Stimulated activated naive B cell treated with anti-CD40 and anti-IgM and Interleukin-4, amounts not matched to agents 10 μg/mL and 1 μg/mL and 100 μg/mL, for 72 hours (primary cell): ENCODE measurements at regions not wholly inside any gene's neighbourhood (a gene's known extent, or its start where the extent isn't known, plus 50 kb on each side); places are given as distances from the start of the nearest gene placed in this dataset.
"Not testable (repeated sequence)": the region's sequence is repeated elsewhere in the genome, so short reads cannot be mapped to it uniquely, and the experiment has no call there.

Experiments used
- ATAC-seq, 2 donors: fragments of 150-1000 bp; cut with Tn5 transposase; replicated peaks; 2 replicates each; pipeline ENCODE4 v1.10.0; 2021; ENCODE audit warnings: moderate library complexity in 1 of 2
- DNase-seq: peaks from one replicate; pipeline ENCODE4 v3.0.0; 2021
- H3K27ac Mint-ChIP-seq: one replicate; pipeline ENCODE4 v1.8.0; 2022; ENCODE audit warnings: mild to moderate bottlenecking, mixed read lengths
- H3K27me3 Mint-ChIP-seq, 2 donors: one replicate each; pipeline ENCODE4 v1.8.0; 2022; ENCODE audit warnings: mixed read lengths in 2 of 2
- H3K36me3 Mint-ChIP-seq, 2 donors: one replicate each; pipeline ENCODE4 v1.8.0; 2022; ENCODE audit warnings: mixed read lengths in 2 of 2, mild to moderate bottlenecking in 1 of 2
- H3K4me1 Mint-ChIP-seq, 2 donors: one replicate each; pipeline ENCODE4 v1.8.0; 2022; ENCODE audit warnings: mixed read lengths in 2 of 2, mild to moderate bottlenecking in 1 of 2
- H3K4me3 Mint-ChIP-seq, 2 donors: one replicate each; pipeline ENCODE4 v1.8.0; 2022; ENCODE audit warnings: mild to moderate bottlenecking in 2 of 2, mixed read lengths in 2 of 2, moderate library complexity in 1 of 2
- H3K9me3 Mint-ChIP-seq, 2 donors: one replicate each; pipeline ENCODE4 v1.8.0; 2022; ENCODE audit warnings: mixed read lengths in 2 of 2, mild to moderate bottlenecking in 1 of 2

DNA sequence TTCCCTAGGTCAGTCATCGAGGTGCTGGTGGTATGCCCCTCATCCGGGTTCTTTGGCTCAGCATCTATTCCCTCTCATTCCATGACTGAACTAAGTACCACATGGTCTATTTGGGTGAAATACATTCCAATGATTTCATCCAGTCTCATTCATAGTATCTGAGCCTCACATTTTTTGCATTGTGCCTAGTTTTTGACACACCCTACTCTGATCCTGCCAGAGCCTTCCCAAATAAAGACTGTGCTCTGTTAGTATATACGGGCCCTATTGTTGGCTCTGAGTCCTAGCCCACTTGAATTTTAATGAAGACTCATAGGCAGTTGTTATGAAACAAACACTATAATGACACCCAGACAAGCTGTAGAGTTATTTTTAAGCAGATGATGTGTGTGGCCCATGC is 740.7 kb downstream of the CETN3 start:
- Mint-ChIP-seq H3K36me3 (peaks cover 0 to 10% of the 10 kb centered on the region in 2 donors), H3K27ac (no peak overlapping the region), H3K4me1 (peaks cover 5 to 20% of the 10 kb centered on the region in 2 donors), H3K9me3 (peaks cover 0 to 14% of the 10 kb centered on the region in 2 donors), H3K27me3 (no peaks in the 10 kb centered on the region), H3K4me3 (no peak overlapping the region)
- ATAC-seq (no peak), DNase-seq (no peak)

DNA sequence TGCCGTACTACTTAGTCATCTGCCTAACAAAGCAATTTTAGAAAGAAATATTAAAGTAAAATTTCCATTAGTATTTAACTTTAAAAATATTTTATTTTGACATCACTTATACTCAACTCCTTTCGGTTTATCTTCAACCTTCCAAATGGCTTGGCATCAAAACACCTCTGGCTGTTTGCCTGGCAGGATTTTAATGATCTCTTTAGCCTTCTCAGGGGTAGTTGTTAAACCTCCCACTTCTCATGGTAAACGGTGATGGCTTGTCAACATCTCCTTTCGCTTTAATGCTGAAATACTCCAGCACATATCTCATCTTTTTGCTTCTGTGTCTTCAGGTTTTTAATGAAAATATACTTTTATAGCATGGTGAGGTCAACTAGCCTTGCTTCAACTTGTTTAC is 747.1 kb downstream of the CETN3 start:
- DNase-seq (no peak), ATAC-seq (no peak)
- peaks cover 0 to 4% of the 10 kb centered on the region in 2 donors for H3K4me1 Mint-ChIP-seq
- H3K4me3 Mint-ChIP-seq, result no peak overlapping the region
- H3K27me3 Mint-ChIP-seq, result no peaks in the 10 kb centered on the region
- no peak overlapping the region for H3K27ac Mint-ChIP-seq
- peaks cover 0 to 10% of the 10 kb centered on the region in 2 donors for H3K36me3 Mint-ChIP-seq
- peaks cover 9 to 26% of the 10 kb centered on the region in 2 donors for H3K9me3 Mint-ChIP-seq

DNA sequence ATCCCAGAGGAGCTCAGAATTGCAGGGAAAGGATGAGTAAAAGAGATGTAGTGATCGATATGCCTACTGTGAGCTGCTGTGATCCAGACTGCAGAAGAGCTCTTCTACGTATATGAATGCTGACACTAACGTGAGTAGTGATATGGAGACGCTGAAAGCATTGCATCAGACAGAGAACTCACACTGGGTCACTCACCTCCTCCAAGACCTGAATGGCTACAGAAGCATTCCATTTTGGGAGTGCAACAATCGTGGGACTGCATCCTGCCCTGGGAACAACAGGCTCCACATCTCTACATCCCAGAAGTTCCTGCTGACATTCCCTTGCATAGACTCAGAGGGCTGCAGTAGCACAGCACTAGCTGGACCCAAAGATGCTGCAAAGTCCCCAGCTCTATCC is 755.9 kb upstream of the MEF2C start:
- Mint-ChIP-seq H3K27me3 (no peaks in the 10 kb centered on the region), H3K27ac (no peak overlapping the region)
- no peak for ATAC-seq

DNA sequence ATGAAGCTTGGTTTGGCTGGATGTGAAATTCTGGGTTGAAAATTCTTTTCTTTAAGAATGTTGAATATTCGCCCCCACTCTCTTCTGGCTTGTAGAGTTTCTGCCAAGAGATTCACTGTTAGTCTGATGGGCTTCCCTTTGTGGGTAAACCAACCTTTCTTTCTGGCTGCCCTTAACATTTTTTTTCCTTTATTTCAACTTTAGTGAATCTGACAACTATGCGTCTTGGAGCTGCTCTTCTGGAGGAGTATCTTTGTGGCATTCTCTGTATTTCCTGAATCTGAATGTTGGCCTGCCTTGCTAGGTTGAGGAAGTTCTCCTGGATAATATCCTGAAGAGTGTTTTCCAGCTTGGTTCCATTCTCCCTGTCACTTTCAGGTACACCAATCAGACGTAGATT is 751.2 kb upstream of the MEF2C start:
- not testable (repeated sequence) for DNase-seq, H3K4me1 Mint-ChIP-seq, H3K4me3 Mint-ChIP-seq, H3K27me3 Mint-ChIP-seq, ATAC-seq, H3K27ac Mint-ChIP-seq
- H3K36me3 Mint-ChIP-seq, result peaks cover 8 to 15% of the 10 kb centered on the region in 2 donors
- peaks cover 11 to 30% of the 10 kb centered on the region in 2 donors for H3K9me3 Mint-ChIP-seq

More for the DNA sequence above, 755.9 kb upstream of the MEF2C start:
- Mint-ChIP-seq H3K4me3 (no peak overlapping the region), H3K36me3 (peaks cover 9 to 10% of the 10 kb centered on the region in 2 donors), H3K9me3 (peaks cover 13 to 24% of the 10 kb centered on the region in 2 donors), H3K4me1 (peaks cover 1 to 10% of the 10 kb centered on the region in 2 donors)
- no peak for DNase-seq

DNA sequence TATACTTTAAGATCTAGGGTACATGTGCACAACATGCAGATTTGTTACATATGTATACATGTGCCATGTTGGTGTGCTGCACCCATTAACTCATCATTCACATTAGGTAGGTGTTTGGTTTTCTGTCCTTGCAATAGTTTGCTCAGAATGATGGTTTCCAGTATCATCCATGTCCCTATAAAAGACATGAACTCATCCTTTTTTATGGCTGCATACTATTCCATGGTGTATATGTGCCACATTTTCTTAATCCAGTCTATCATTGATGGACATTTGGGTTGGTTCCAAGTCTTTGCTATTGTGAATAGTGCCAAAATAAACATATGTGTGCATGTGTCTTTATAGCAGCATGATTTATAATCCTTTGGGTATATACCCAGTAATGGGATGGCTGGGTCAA is 747.1 kb upstream of the MEF2C start:
- Mint-ChIP-seq H3K9me3 (peaks cover 7 to 25% of the 10 kb centered on the region in 2 donors), H3K36me3 (peaks cover 9 to 12% of the 10 kb centered on the region in 2 donors)
- ATAC-seq, H3K27ac Mint-ChIP-seq, H3K4me3 Mint-ChIP-seq, DNase-seq, H3K27me3 Mint-ChIP-seq, H3K4me1 Mint-ChIP-seq: not testable (repeated sequence)

- Mint-ChIP-seq H3K27ac (no peak overlapping the region), H3K36me3 (peaks cover 6 to 9% of the 10 kb centered on the region in 2 donors), H3K27me3 (no peaks in the 10 kb centered on the region), H3K4me3 (no peak overlapping the region), H3K4me1 (no peaks in the 10 kb centered on the region), H3K9me3 (peaks cover 7 to 22% of the 10 kb centered on the region in 2 donors)
- no peak for DNase-seq
- no peak for ATAC-seq
These were observed 746.1 kb upstream of the MEF2C start for GRCh38 chr5:89628876-89629635.

- Mint-ChIP-seq H3K4me1 (peaks cover 15 to 19% of the 10 kb centered on the region in 2 donors), H3K9me3 (peaks cover 5 to 6% of the 10 kb centered on the region in 2 donors), H3K27ac (no peak overlapping the region), H3K36me3 (peaks cover 0 to 7% of the 10 kb centered on the region in 2 donors), H3K4me3 (no peak overlapping the region), H3K27me3 (no peaks in the 10 kb centered on the region)
- no peak for ATAC-seq
- no peak for DNase-seq
These were observed 733.0 kb upstream of the MEF2C start for GRCh38 chr5:89615839-89616518.

GRCh38 chr5:89613222-89613956 is 730.4 kb upstream of the MEF2C start:
- Mint-ChIP-seq H3K9me3 (peaks cover 4 to 8% of the 10 kb centered on the region in 2 donors), H3K4me3 (no peak overlapping the region), H3K27ac (peak overlapping the region; percentile 72), H3K27me3 (no peaks in the 10 kb centered on the region), H3K4me1 (peaks cover 15 to 19% of the 10 kb centered on the region in 2 donors), H3K36me3 (peaks cover 0 to 6% of the 10 kb centered on the region in 2 donors)
- ATAC-seq, result peak; percentile 75 to 93
- no peak for DNase-seq

- H3K27ac Mint-ChIP-seq, result peak overlapping the region; percentile 10
- H3K9me3 Mint-ChIP-seq, result peaks cover 4 to 8% of the 10 kb centered on the region in 2 donors
- H3K4me1 Mint-ChIP-seq, result peaks cover 3 to 5% of the 10 kb centered on the region in 2 donors
- no peak overlapping the region for H3K4me3 Mint-ChIP-seq
- DNase-seq (no peak), ATAC-seq (no peak)
- H3K27me3 Mint-ChIP-seq, result no peaks in the 10 kb centered on the region
- H3K36me3 Mint-ChIP-seq, result peaks cover 0 to 6% of the 10 kb centered on the region in 2 donors
These were observed 724.1 kb upstream of the MEF2C start for GRCh38 chr5:89606939-89607534.

- ATAC-seq, result no peak
- H3K27ac Mint-ChIP-seq, result no peak overlapping the region
- no peaks in the 10 kb centered on the region for H3K9me3 Mint-ChIP-seq
- H3K4me1 Mint-ChIP-seq, result peaks cover 1 to 3% of the 10 kb centered on the region in 2 donors
- DNase-seq, result no peak
- no peak overlapping the region for H3K4me3 Mint-ChIP-seq
- no peaks in the 10 kb centered on the region for H3K36me3 Mint-ChIP-seq
- no peaks in the 10 kb centered on the region for H3K27me3 Mint-ChIP-seq
These were observed 721.4 kb upstream of the MEF2C start for GRCh38 chr5:89604342-89604741.

GRCh38 chr5:89601880-89602279 is 718.9 kb upstream of the MEF2C start:
- no peaks in the 10 kb centered on the region for H3K9me3 Mint-ChIP-seq
- no peak overlapping the region for H3K27ac Mint-ChIP-seq
- ATAC-seq (no peak), DNase-seq (no peak)
- H3K27me3 Mint-ChIP-seq, result no peaks in the 10 kb centered on the region
- no peak overlapping the region for H3K4me3 Mint-ChIP-seq
- peaks cover 6 to 12% of the 10 kb centered on the region in 2 donors for H3K4me1 Mint-ChIP-seq
- no peaks in the 10 kb centered on the region for H3K36me3 Mint-ChIP-seq

- Mint-ChIP-seq H3K9me3 (no peaks in the 10 kb centered on the region), H3K36me3 (no peaks in the 10 kb centered on the region), H3K4me3 (no peak overlapping the region), H3K27ac (no peak overlapping the region), H3K27me3 (no peaks in the 10 kb centered on the region), H3K4me1 (peaks cover 6 to 23% of the 10 kb centered on the region in 2 donors)
- DNase-seq, result no peak
- no peak for ATAC-seq
These were observed 714.9 kb upstream of the MEF2C start for GRCh38 chr5:89597878-89598277.

DNA sequence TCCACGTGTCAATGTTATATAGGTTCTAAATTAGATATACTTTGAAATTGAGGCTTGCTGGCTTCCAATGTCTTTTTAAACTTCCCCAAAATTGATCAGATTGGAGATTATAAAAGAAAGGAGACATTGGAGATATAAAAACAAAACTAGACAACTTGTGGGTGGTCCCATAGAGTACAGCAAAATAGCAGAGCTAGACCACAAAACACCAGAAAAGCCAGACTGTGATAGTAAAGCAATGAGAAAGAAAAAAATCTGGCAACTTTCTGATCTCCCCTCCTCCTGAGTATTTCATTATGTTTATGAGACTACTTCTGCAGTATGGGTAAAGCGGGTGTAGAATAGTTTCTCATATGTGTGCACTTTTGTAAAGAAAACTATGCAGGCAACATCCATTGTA is 713.8 kb upstream of the MEF2C start:
- peaks cover 2 to 7% of the 10 kb centered on the region in 2 donors for H3K36me3 Mint-ChIP-seq
- peaks cover 1 to 6% of the 10 kb centered on the region in 2 donors for H3K9me3 Mint-ChIP-seq
- H3K4me1 Mint-ChIP-seq, result peaks cover 6 to 23% of the 10 kb centered on the region in 2 donors
- no peaks in the 10 kb centered on the region for H3K27me3 Mint-ChIP-seq
- H3K4me3 Mint-ChIP-seq, result no peak overlapping the region
- ATAC-seq, result no peak
- no peak overlapping the region for H3K27ac Mint-ChIP-seq
- DNase-seq, result no peak

DNA sequence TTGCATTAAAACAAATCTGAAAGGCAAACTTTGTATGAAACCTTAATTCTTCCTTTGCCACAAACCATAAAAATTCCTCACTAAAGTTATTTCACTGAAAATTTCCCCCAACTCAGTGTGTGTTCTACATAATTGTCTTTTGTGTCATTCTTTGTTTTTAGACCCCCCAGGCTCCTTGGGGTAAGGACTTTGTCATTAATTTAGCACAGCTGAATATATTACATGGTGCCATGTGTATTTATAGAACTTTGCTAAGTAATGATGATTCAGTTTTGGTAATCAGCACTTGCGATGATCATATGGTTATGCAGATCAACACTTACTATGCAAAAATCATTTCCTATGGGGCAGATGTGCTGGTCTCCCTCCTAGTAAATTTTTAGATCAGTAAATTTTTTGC is 712.1 kb upstream of the MEF2C start:
- Mint-ChIP-seq H3K27ac (no peak overlapping the region), H3K27me3 (no peaks in the 10 kb centered on the region), H3K4me1 (peaks cover 6 to 23% of the 10 kb centered on the region in 2 donors), H3K9me3 (peaks cover 3 to 6% of the 10 kb centered on the region in 2 donors), H3K36me3 (peaks cover 7 to 11% of the 10 kb centered on the region in 2 donors), H3K4me3 (no peak overlapping the region)
- no peak for DNase-seq
- ATAC-seq, result no peak
